ENCODE measurements at regions not wholly inside any gene's neighbourhood (a gene's known extent, or its start where the extent isn't known, plus 50 kb on each side); places are given as distances from the start of the nearest gene placed in this dataset.

GRCh38 chr6:92337571-92337970 lies 1081.8 kb downstream of the EPHA7 start:
- TF ChIP-seq, protein P1, sequence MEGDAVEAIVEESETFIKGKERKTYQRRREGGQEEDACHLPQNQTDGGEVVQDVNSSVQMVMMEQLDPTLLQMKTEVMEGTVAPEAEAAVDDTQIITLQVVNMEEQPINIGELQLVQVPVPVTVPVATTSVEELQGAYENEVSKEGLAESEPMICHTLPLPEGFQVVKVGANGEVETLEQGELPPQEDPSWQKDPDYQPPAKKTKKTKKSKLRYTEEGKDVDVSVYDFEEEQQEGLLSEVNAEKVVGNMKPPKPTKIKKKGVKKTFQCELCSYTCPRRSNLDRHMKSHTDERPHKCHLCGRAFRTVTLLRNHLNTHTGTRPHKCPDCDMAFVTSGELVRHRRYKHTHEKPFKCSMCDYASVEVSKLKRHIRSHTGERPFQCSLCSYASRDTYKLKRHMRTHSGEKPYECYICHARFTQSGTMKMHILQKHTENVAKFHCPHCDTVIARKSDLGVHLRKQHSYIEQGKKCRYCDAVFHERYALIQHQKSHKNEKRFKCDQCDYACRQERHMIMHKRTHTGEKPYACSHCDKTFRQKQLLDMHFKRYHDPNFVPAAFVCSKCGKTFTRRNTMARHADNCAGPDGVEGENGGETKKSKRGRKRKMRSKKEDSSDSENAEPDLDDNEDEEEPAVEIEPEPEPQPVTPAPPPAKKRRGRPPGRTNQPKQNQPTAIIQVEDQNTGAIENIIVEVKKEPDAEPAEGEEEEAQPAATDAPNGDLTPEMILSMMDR (conservative IDR thresholded peaks at IDR 0.05; ENCODE audit: low read depth, low read length) = no peak

DNA sequence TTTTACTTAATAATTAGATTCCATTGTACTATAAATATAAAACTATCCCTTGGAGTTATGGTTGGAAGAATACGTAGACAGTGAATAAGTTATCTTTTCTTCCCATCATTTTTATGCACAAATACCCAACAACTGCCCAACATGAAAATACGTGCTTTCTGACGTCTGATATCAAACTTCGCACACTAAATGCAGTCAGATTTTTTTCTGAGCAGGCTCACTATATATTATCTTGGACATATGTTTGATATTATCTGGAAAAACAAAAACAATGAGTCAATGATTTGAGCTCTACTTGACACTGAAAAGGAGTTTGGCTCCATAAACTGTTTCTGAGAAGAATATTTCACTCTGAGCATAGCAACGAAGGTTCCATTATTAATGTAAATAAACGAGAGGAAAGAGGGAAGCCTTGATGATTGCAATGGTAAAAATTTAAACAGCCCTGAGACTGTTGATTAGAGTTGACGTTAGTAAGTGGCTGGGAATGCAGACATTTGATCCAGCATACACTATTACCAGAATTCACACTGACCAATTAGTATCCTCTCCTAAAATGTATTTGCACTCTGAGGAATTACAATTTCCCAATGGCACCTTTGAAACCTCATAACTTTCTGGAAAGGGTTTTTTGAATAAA lies 1090.0 kb downstream of the EPHA7 start:
- peak; percentile 40 for DNase-seq (ENCODE audit: low read depth)
- H3K4me3 ChIP-seq (ENCODE audit: low read depth, low read length) = no peak overlapping the region
- TF ChIP-seq, protein P1 (conservative IDR thresholded peaks at IDR 0.05; ENCODE audit: low read depth, low read length) = no peak

More at GRCh38 chr6:92337571-92337970, 1081.8 kb downstream of the EPHA7 start:
- no peak overlapping the region for H3K4me3 ChIP-seq (ENCODE audit: low read depth, low read length)
- DNase-seq (ENCODE audit: low read depth) = no peak

- TF ChIP-seq, protein P1 (conservative IDR thresholded peaks at IDR 0.05; ENCODE audit: low read depth, low read length) = no peak
- H3K4me3 ChIP-seq (ENCODE audit: low read depth, low read length) = no peak overlapping the region
Observed at GRCh38 chr6:92315312-92315711, 1104.0 kb downstream of the EPHA7 start.

GRCh38 chr6:92297101-92297500 lies 1122.3 kb downstream of the EPHA7 start:
- TF ChIP-seq, protein P1 (conservative IDR thresholded peaks at IDR 0.05; ENCODE audit: low read depth, low read length) = no peak
- H3K4me3 ChIP-seq (ENCODE audit: low read depth, low read length) = no peak overlapping the region
- DNase-seq (ENCODE audit: low read depth) = peak; percentile 38

More at GRCh38 chr6:92315312-92315711, 1104.0 kb downstream of the EPHA7 start:
- no peak for DNase-seq (ENCODE audit: low read depth)

GRCh38 chr6:92292067-92292466 lies 1127.3 kb downstream of the EPHA7 start:
- no peak for DNase-seq (ENCODE audit: low read depth)
- H3K4me3 ChIP-seq (ENCODE audit: low read depth, low read length) = no peak overlapping the region
- TF ChIP-seq, protein P1 (conservative IDR thresholded peaks at IDR 0.05; ENCODE audit: low read depth, low read length) = no peak

- H3K4me3 ChIP-seq (ENCODE audit: low read depth, low read length) = no peak overlapping the region
- TF ChIP-seq, protein P1 (conservative IDR thresholded peaks at IDR 0.05; ENCODE audit: low read depth, low read length) = no peak
- DNase-seq (ENCODE audit: low read depth) = no peak
Observed at GRCh38 chr6:92289831-92290230, 1129.5 kb downstream of the EPHA7 start.

DNA sequence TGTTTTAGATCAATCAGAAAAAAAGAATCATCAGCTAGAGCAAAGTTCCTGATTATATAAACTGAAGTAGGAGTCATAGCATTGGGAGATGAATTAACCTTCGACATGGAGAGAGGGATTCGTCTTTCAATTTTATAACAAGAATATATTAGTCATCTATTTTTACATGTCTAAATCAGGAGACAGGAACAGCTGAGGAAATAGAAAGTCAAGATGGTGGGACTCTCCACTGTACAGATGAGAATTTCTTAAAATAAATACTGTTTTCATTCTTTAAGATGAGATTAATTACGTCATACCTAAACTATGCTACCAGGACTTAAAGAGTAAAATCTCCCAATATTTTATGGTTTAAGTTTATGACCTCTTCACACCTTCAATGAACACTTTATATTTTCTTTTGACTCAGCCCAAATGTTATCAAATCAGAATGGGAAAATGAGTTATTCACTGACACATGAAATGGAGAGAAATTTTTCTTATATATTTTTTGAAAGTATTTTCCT lies 1137.7 kb downstream of the EPHA7 start:
- TF ChIP-seq, protein P1 (conservative IDR thresholded peaks at IDR 0.05; ENCODE audit: low read depth, low read length) = no peak
- H3K4me3 ChIP-seq (ENCODE audit: low read depth, low read length) = no peak overlapping the region
- no peak for DNase-seq (ENCODE audit: low read depth)
